H1 (cell line): ENCODE measurements at regions not wholly inside any gene's neighbourhood (a gene's known extent, or its start where the extent isn't known, plus 50 kb on each side); places are given as distances from the start of the nearest gene placed in this dataset.

Experiments used
- CTCF ChIA-PET: fragments of 300-600 bp; sonication (Branson Sonifier 250); formaldehyde crosslinking; loops from one replicate; lab custom pipeline; 2021; ENCODE audit not compliant: partially characterized antibody; lab: Charles Lee
- POLR2A ChIA-PET: fragments of 300-600 bp; sonication (Branson Sonifier 250); formaldehyde crosslinking; loops from one replicate; lab custom pipeline; 2021; ENCODE audit warnings: inconsistent platforms; ENCODE audit not compliant: partially characterized antibody; lab: Charles Lee
- DNase-seq, 2 experiments: peaks; one replicate each; pipeline versions ENCODE4 v3.0.0 to v3.0.0-alpha.2; 2010 to 2022; ENCODE audit warnings: low spot score in 2 of 2, low read depth in 1 of 2, mixed read lengths in 1 of 2
- FAIRE-seq: peaks from 2 replicates; lab custom pipeline; 2011; peaks lifted over from hg19 to GRCh38; lab: Jason Lieb, UNC
- H2AFZ ChIP-seq: 2 replicates; pipeline ENCODE4 v1.8.1; 2012; ENCODE audit warnings: low read length, inconsistent platforms
- H2AK5ac ChIP-seq: 2 replicates; pipeline ENCODE4 v1.6.1; 2013; ENCODE audit warnings: low read depth, low read length
- H2BK120ac ChIP-seq: replicated peaks from 2 replicates; pipeline ENCODE3; 2013; ENCODE audit warnings: low read depth, low read length, inconsistent platforms
- H2BK12ac ChIP-seq: 2 replicates; pipeline ENCODE4 v1.6.1; 2013; ENCODE audit warnings: low read depth, low read length
- H2BK15ac ChIP-seq: 2 replicates; pipeline ENCODE4 v1.6.1; 2013; ENCODE audit warnings: low read length
- H2BK20ac ChIP-seq: 2 replicates; pipeline ENCODE4 v1.6.1; 2013; ENCODE audit warnings: low read length
- H2BK5ac ChIP-seq: 2 replicates; pipeline ENCODE4 v1.6.1; 2013; ENCODE audit warnings: low read depth, low read length
- H3K14ac ChIP-seq: 2 replicates; pipeline ENCODE4 v1.6.1; 2013; ENCODE audit warnings: inconsistent platforms; ENCODE audit not compliant: insufficient read length
- H3K18ac ChIP-seq: 2 replicates; pipeline ENCODE4 v1.6.1; 2013; ENCODE audit warnings: low read length; ENCODE audit errors: extremely low read depth
- H3K23ac ChIP-seq: 2 replicates; pipeline ENCODE4 v1.6.1; 2013; ENCODE audit warnings: inconsistent platforms; ENCODE audit not compliant: insufficient read length
- H3K23me2 ChIP-seq: 2 replicates; pipeline ENCODE4 v1.6.1; 2013; ENCODE audit warnings: low read depth, low read length
- H3K27ac ChIP-seq: 2 replicates; pipeline ENCODE4 v1.6.1; 2011; ENCODE audit warnings: low read depth, low read length, inconsistent platforms
- H3K27me3 ChIP-seq, 4 experiments: replicated peaks in 1 of 4; 1 replicate in 1 of 4; 2 replicates in 3 of 4; pipeline versions ENCODE4 v1.6.1 to v1.8.1; 2011 to 2013; ENCODE audit warnings: low read length in 3 of 4, mild to moderate bottlenecking in 3 of 4, inconsistent platforms in 2 of 4, mixed read lengths in 2 of 4, moderate library complexity in 1 of 4; ENCODE audit not compliant: control insufficient read depth in 3 of 4, insufficient read depth in 3 of 4; ENCODE audit errors: extremely low read depth in 1 of 4
- H3K36me3 ChIP-seq, 4 experiments: 2 replicates each; pipeline versions ENCODE4 v1.6.1 to v1.8.1; 2011 to 2013; ENCODE audit warnings: mild to moderate bottlenecking in 4 of 4, low read length in 3 of 4, moderate library complexity in 2 of 4, control low read depth in 1 of 4, inconsistent platforms in 1 of 4; ENCODE audit not compliant: insufficient read depth in 4 of 4, control insufficient read depth in 2 of 4
- H3K4ac ChIP-seq: replicated peaks from 2 replicates; pipeline ENCODE3; 2013; ENCODE audit warnings: low read length, low read depth, mixed read lengths, inconsistent platforms; ENCODE audit not compliant: insufficient read length
- H3K4me1 ChIP-seq, 4 experiments: replicated peaks in 1 of 4; 1 replicate in 1 of 4; 2 replicates in 3 of 4; pipeline versions ENCODE4 v1.6.1 to v1.8.1; 2011 to 2013; ENCODE audit warnings: low read length in 3 of 4, inconsistent platforms in 2 of 4, mixed read lengths in 1 of 4; ENCODE audit not compliant: insufficient read depth in 4 of 4, control insufficient read depth in 3 of 4
- H3K4me2 ChIP-seq, 2 experiments: 2 replicates each; pipeline versions ENCODE4 v1.6.1 to v1.8.1; 2011 to 2013; ENCODE audit warnings: low read depth in 2 of 2, low read length in 2 of 2, control low read depth in 1 of 2, inconsistent platforms in 1 of 2, mild to moderate bottlenecking in 1 of 2; ENCODE audit not compliant: insufficient read depth in 1 of 2
- H3K4me3 ChIP-seq, 4 experiments: fragments of 200-600, 300-600 bp in 1 of 4; sonication (generic), shearing (Covaris generic), sonication (Bioruptor Twin) in 1 of 4; 2 replicates each; pipeline versions ENCODE4 v1.5.1 to v1.8.1; 2011 to 2016; ENCODE audit warnings: low read length in 4 of 4, low read depth in 3 of 4, control low read depth in 2 of 4, inconsistent platforms in 2 of 4, mild to moderate bottlenecking in 2 of 4, mixed read lengths in 1 of 4, moderate library complexity in 1 of 4; ENCODE audit not compliant: insufficient read depth in 2 of 4; ENCODE audit errors: extremely low read depth in 1 of 4
- H3K56ac ChIP-seq: replicated peaks from 2 replicates; pipeline ENCODE3; 2013; ENCODE audit warnings: low read depth, mild to moderate bottlenecking, mixed read lengths, low read length, inconsistent platforms; ENCODE audit not compliant: insufficient read length
- H3K79me1 ChIP-seq: 2 replicates; pipeline ENCODE4 v1.6.1; 2013; ENCODE audit warnings: low read depth, low read length, control low read depth
- H3K79me2 ChIP-seq, 2 experiments: 2 replicates each; pipeline versions ENCODE4 v1.6.1 to v1.8.1; 2012 to 2013; ENCODE audit warnings: low read length in 2 of 2, mild to moderate bottlenecking in 2 of 2, inconsistent platforms in 1 of 2; ENCODE audit not compliant: insufficient read depth in 2 of 2, control insufficient read depth in 1 of 2
- H3K9ac ChIP-seq, 4 experiments: replicated peaks in 1 of 4; 1 replicate in 1 of 4; 2 replicates in 3 of 4; pipeline versions ENCODE4 v1.6.1 to v1.8.1; 2011 to 2013; ENCODE audit warnings: low read depth in 3 of 4, low read length in 3 of 4, control low read depth in 2 of 4, mild to moderate bottlenecking in 2 of 4, moderate library complexity in 2 of 4, inconsistent platforms in 1 of 4; ENCODE audit errors: extremely low read depth in 1 of 4
- H3K9me3 ChIP-seq, 2 experiments: 2 replicates each; pipeline versions ENCODE4 v1.6.1 to v1.8.1; 2012 to 2013; ENCODE audit warnings: mild to moderate bottlenecking in 2 of 2, moderate library complexity in 2 of 2, control low read depth in 1 of 2, inconsistent platforms in 1 of 2, low read depth in 1 of 2, low read length in 1 of 2, mixed read lengths in 1 of 2; ENCODE audit not compliant: insufficient read depth in 2 of 2
- H4K20me1 ChIP-seq, 2 experiments: replicated peaks in 1 of 2; 2 replicates each; pipeline versions ENCODE3 to v1.8.1; 2011 to 2013; ENCODE audit warnings: inconsistent platforms in 2 of 2, low read length in 2 of 2, mild to moderate bottlenecking in 1 of 2; ENCODE audit not compliant: insufficient read depth in 2 of 2, control insufficient read depth in 1 of 2
- H4K5ac ChIP-seq: 2 replicates; pipeline ENCODE4 v1.6.1; 2013; ENCODE audit warnings: low read length, low read depth, mixed read lengths, inconsistent platforms; ENCODE audit not compliant: insufficient read length
- H4K8ac ChIP-seq: 2 replicates; pipeline ENCODE4 v1.8.0; 2013; ENCODE audit warnings: mild to moderate bottlenecking, moderate library complexity, low read length, inconsistent platforms; ENCODE audit not compliant: insufficient read depth; ENCODE audit errors: extremely low read depth
- H4K91ac ChIP-seq: replicated peaks from 2 replicates; pipeline ENCODE3; 2013; ENCODE audit warnings: low read length, mixed read lengths, inconsistent platforms; ENCODE audit not compliant: insufficient read length
- BCL11A ChIP-seq, 2 experiments: IDR thresholded peaks; one replicate each; pipeline ENCODE4 v1.6.1; 2011; ENCODE audit warnings: low read depth in 2 of 2, low read length in 2 of 2, mild to moderate bottlenecking in 2 of 2
- CHD1 ChIP-seq: IDR thresholded peaks from 2 replicates; pipeline ENCODE4 v1.6.1; 2012; ENCODE audit warnings: low read depth, low read length, improper control_type of control experiment
- GTF2F1 ChIP-seq: IDR thresholded peaks from 2 replicates; pipeline ENCODE4 v1.6.1; 2012; ENCODE audit warnings: low read depth, low read length, improper control_type of control experiment, borderline replicate concordance
- KDM5A ChIP-seq: fragments of 200-600 bp; IDR thresholded peaks from 2 replicates; pipeline ENCODE4 v1.7.1; 2012; ENCODE audit warnings: mild to moderate bottlenecking, low read length, inconsistent platforms, mixed read lengths
- POLR2AphosphoS5 ChIP-seq: IDR thresholded peaks from 2 replicates; pipeline ENCODE4 v1.6.1; 2011; ENCODE audit warnings: low read depth, low read length
- ZNF274 ChIP-seq: IDR thresholded peaks from 2 replicates; pipeline ENCODE4 v1.7.0; 2012; ENCODE audit warnings: low read length, borderline replicate concordance; ENCODE audit errors: extremely low read depth
- WGBS, 2 experiments: shearing (Covaris generic) in 1 of 2; methylation state at CpG; one replicate each; pipeline versions ENCODE4 v1.1.6 to v1.1.7; 2013 to 2015; ENCODE audit warnings: low lambda C conversion rate in 2 of 2, mixed read lengths in 2 of 2, inconsistent platforms in 1 of 2, low coverage in 1 of 2, missing lambda C conversion rate in 1 of 2; ENCODE audit not compliant: insufficient replicate concordance in 2 of 2, insufficient coverage in 1 of 2, insufficient read length in 1 of 2; ENCODE audit errors: extremely low coverage in 1 of 2, missing lambda C conversion rate in 1 of 2; 5-methylcytosine and 5-hydroxymethylcytosine counted together

DNA sequence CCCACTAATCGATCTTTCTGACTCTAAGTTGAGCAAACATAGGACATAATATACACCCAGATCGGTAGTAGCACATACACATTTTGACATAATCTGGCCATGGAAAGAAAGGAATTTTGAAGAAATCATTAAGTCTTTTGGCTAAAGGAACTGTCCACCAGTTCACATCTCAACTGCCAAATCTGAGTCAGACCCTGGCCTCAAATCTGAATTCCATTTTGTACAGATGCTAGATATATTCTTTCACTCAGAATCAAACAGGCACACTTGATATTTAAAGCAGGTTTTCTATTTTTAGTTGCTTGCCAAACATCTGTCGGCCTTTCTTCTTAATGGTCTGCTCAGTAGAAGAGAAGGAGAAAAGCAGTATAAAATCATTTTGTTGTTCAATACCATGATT lies 281.8 kb downstream of the BARHL2 start:
- no peak overlapping the region for H3K4me3 ChIP-seq
- H4K8ac ChIP-seq = no peak overlapping the region
- no peak for DNase-seq
- POLR2A ChIA-PET = no interaction called here
- H3K79me2 ChIP-seq = no peaks in the 10 kb centered on the region
- 85% methylated on average over 3 of the region's 3 CpGs; no CpG with 5 or more reads in 1 of the 2 experiments for WGBS, 2 experiments
- FAIRE-seq = no peak
- H2BK12ac ChIP-seq = no peak overlapping the region
- no peaks in the 10 kb centered on the region for H3K4me1 ChIP-seq
- H2AFZ ChIP-seq = no peak overlapping the region
- H4K20me1 ChIP-seq = no peaks in the 10 kb centered on the region
- H2BK20ac ChIP-seq = no peak overlapping the region
- no peak overlapping the region for H3K56ac ChIP-seq
- no peak overlapping the region for H2BK5ac ChIP-seq
- no peak overlapping the region for H4K91ac ChIP-seq
- no peak overlapping the region for H3K4me2 ChIP-seq
- H3K79me1 ChIP-seq = no peaks in the 10 kb centered on the region
- H3K36me3 ChIP-seq = no peaks in the 10 kb centered on the region
- H2BK15ac ChIP-seq = no peak overlapping the region
- H4K5ac ChIP-seq = no peak overlapping the region
- no peak overlapping the region for H3K27ac ChIP-seq
- H3K27me3 ChIP-seq = no peaks in the 10 kb centered on the region
- no peak overlapping the region for H3K14ac ChIP-seq
- no peak overlapping the region for H2AK5ac ChIP-seq
- CTCF ChIA-PET = interaction anchor here (0.7 to 2.4 kb wide), 19 partner anchors 13 to 352 kb away, joined by 3 to 16 read pairs (median 4); no protein-coding TSS in a partner anchor
- no peak overlapping the region for H3K18ac ChIP-seq
- no peak overlapping the region for H3K23ac ChIP-seq
- H3K4ac ChIP-seq = no peak overlapping the region
- H3K23me2 ChIP-seq = no peaks in the 10 kb centered on the region
- H3K9ac ChIP-seq = no peak overlapping the region
- H3K9me3 ChIP-seq = no peaks in the 10 kb centered on the region
- no peak overlapping the region for H2BK120ac ChIP-seq
- TF ChIP-seq GTF2F1 (no peak), POLR2AphosphoS5 (no peak), CHD1 (no peak), KDM5A (no peak), BCL11A (IDR thresholded peaks at IDR 0.05; ENCODE audit: low read depth in 2 of 2, low read length in 2 of 2) (no peak), ZNF274 (no peak)
